HEK293 (cell line): ENCODE measurements at regions not wholly inside any gene's neighbourhood (a gene's known extent, or its start where the extent isn't known, plus 50 kb on each side); places are given as distances from the start of the nearest gene placed in this dataset.

Experiments used
- CTCF ChIA-PET: fragments of 350-600 bp; formaldehyde crosslinking; extraction: SDS; loops from one replicate; lab custom pipeline; 2021; ENCODE audit warnings: antibody characterized with exemption; lab: Yijun Ruan, JAX
- POLR2A ChIA-PET: fragments of 300-600 bp; formaldehyde crosslinking; extraction: SDS; loops from one replicate; lab custom pipeline; 2020; ENCODE audit warnings: antibody characterized with exemption, inconsistent platforms; lab: Yijun Ruan, JAX
- H3K27ac ChIP-seq: fragments of 200-500 bp; sonication (Bioruptor generic); 2 replicates; pipeline ENCODE4 v1.5.1; 2014; ENCODE audit warnings: low read depth, low read length, control low read depth, inconsistent platforms; ENCODE audit errors: extremely low read depth
- H3K36me3 ChIP-seq, 2 experiments: fragments of 200-500 bp in 1 of 2; sonication (Bioruptor generic) in 1 of 2; 1 replicate in 1 of 2; 2 replicates in 1 of 2; pipeline ENCODE4 v1.5.1; 2014 to 2017; ENCODE audit warnings: inconsistent platforms in 2 of 2, low read length in 2 of 2; ENCODE audit not compliant: control insufficient read depth in 2 of 2, insufficient read depth in 1 of 2
- H3K4me1 ChIP-seq: fragments of 200-500 bp; sonication (Bioruptor generic); 2 replicates; pipeline ENCODE4 v1.5.1; 2014; ENCODE audit warnings: mild to moderate bottlenecking, low read length, inconsistent platforms; ENCODE audit not compliant: control insufficient read depth, insufficient read depth
- H3K4me3 ChIP-seq: 2 replicates; pipeline ENCODE4 v1.5.1; 2011; ENCODE audit warnings: low read depth, mild to moderate bottlenecking, control low read depth, low read length, moderate library complexity
- H3K9me3 ChIP-seq: fragments of 200-500 bp; sonication (Bioruptor generic); 2 replicates; pipeline ENCODE4 v1.5.1; 2014; ENCODE audit warnings: low read depth, low read length, inconsistent platforms; ENCODE audit not compliant: control insufficient read depth, insufficient read depth
- ELK4 ChIP-seq: IDR thresholded peaks from 2 replicates; pipeline ENCODE4 v1.6.1; 2011; ENCODE audit warnings: mild to moderate bottlenecking, low read depth, low read length, borderline replicate concordance
- GLI4 ChIP-seq: fragments of 450-650 bp; formaldehyde crosslinking; IDR thresholded peaks from 2 replicates; pipeline ENCODE4 v1.5.1; 2016; ENCODE audit warnings: missing biosample characterization, missing genetic modification characterization
- KLF1 ChIP-seq: fragments of 450-650 bp; formaldehyde crosslinking; IDR thresholded peaks from 2 replicates; pipeline ENCODE4 v1.5.1; 2016; ENCODE audit warnings: missing biosample characterization, missing genetic modification characterization
- KLF8 ChIP-seq: fragments of 450-650 bp; formaldehyde crosslinking; IDR thresholded peaks from 2 replicates; pipeline ENCODE4 v1.5.1; 2016; ENCODE audit warnings: missing biosample characterization, missing genetic modification characterization
- YY1 ChIP-seq: fragments of 450-650 bp; formaldehyde crosslinking; IDR thresholded peaks from 2 replicates; pipeline ENCODE4 v1.5.1; 2018; ENCODE audit warnings: missing biosample characterization, missing genetic modification characterization
- ZBTB10 ChIP-seq: fragments of 450-650 bp; formaldehyde crosslinking; IDR thresholded peaks from 2 replicates; pipeline ENCODE4 v1.5.1; 2016; ENCODE audit warnings: missing biosample characterization, missing genetic modification characterization
- ZBTB48 ChIP-seq: fragments of 450-650 bp; formaldehyde crosslinking; IDR thresholded peaks from 2 replicates; pipeline ENCODE4 v1.5.1; 2016; ENCODE audit warnings: missing biosample characterization, missing genetic modification characterization
- ZNF19 ChIP-seq: fragments of 450-650 bp; formaldehyde crosslinking; IDR thresholded peaks from 2 replicates; pipeline ENCODE4; 2016; ENCODE audit warnings: missing biosample characterization, missing genetic modification characterization, low read depth
- ZNF211 ChIP-seq: fragments of 450-650 bp; formaldehyde crosslinking; IDR thresholded peaks from 2 replicates; pipeline ENCODE4 v1.5.1; 2016; ENCODE audit warnings: low read depth, missing biosample characterization, missing genetic modification characterization
- ZNF23 ChIP-seq: fragments of 450-650 bp; formaldehyde crosslinking; IDR thresholded peaks from 2 replicates; pipeline ENCODE4 v1.5.1; 2016; ENCODE audit warnings: missing biosample characterization, missing genetic modification characterization, borderline replicate concordance
- ZNF274 ChIP-seq, 2 experiments: fragments of 200-500 bp in 1 of 2; fragments of 450-650 bp in 1 of 2; sonication (Bioruptor generic) in 1 of 2; formaldehyde crosslinking in 1 of 2; IDR thresholded peaks; 2 replicates each; pipeline versions ENCODE4 v1.5.1 to v1.6.1; 2014 to 2016; ENCODE audit warnings: borderline replicate concordance in 1 of 2, inconsistent platforms in 1 of 2, low read length in 1 of 2, missing biosample characterization in 1 of 2, missing genetic modification characterization in 1 of 2
- ZNF280C ChIP-seq: fragments of 450-650 bp; formaldehyde crosslinking; IDR thresholded peaks from 2 replicates; pipeline ENCODE4 v1.5.1; 2016; ENCODE audit warnings: missing biosample characterization, missing genetic modification characterization
- ZNF394 ChIP-seq: fragments of 450-650 bp; formaldehyde crosslinking; IDR thresholded peaks from 2 replicates; pipeline ENCODE4 v1.5.1; 2016; ENCODE audit warnings: missing biosample characterization, missing genetic modification characterization, mild to moderate bottlenecking, moderate library complexity, borderline replicate concordance
- ZNF423 ChIP-seq: fragments of 450-650 bp; formaldehyde crosslinking; IDR thresholded peaks from 2 replicates; pipeline ENCODE4 v1.5.1; 2016; ENCODE audit warnings: missing biosample characterization, missing genetic modification characterization
- ZNF529 ChIP-seq: fragments of 450-650 bp; formaldehyde crosslinking; IDR thresholded peaks from 2 replicates; pipeline ENCODE4 v1.5.1; 2017; ENCODE audit warnings: missing genetic modification characterization, missing biosample characterization; ENCODE audit not compliant: insufficient replicate concordance
- ZNF530 ChIP-seq: fragments of 450-650 bp; formaldehyde crosslinking; IDR thresholded peaks from 2 replicates; pipeline ENCODE4 v1.5.1; 2016; ENCODE audit warnings: low read depth, missing biosample characterization, missing genetic modification characterization
- ZNF660 ChIP-seq: fragments of 450-650 bp; IDR thresholded peaks from 2 replicates; pipeline ENCODE4 v1.5.1; 2018; ENCODE audit warnings: missing biosample characterization, mild to moderate bottlenecking, missing genetic modification characterization
- ZNF701 ChIP-seq: fragments of 450-650 bp; formaldehyde crosslinking; IDR thresholded peaks from 2 replicates; pipeline ENCODE4 v1.5.1; 2016; ENCODE audit warnings: missing biosample characterization, missing genetic modification characterization
- ZSCAN23 ChIP-seq: fragments of 450-650 bp; formaldehyde crosslinking; IDR thresholded peaks from 2 replicates; pipeline ENCODE4 v1.5.1; 2016; ENCODE audit warnings: missing biosample characterization, missing genetic modification characterization
- ZSCAN30 ChIP-seq: fragments of 450-650 bp; IDR thresholded peaks from 2 replicates; pipeline ENCODE4 v1.5.1; 2018; ENCODE audit warnings: missing biosample characterization, mild to moderate bottlenecking, missing genetic modification characterization, moderate library complexity
- ZXDB ChIP-seq: fragments of 450-650 bp; formaldehyde crosslinking; IDR thresholded peaks from 2 replicates; pipeline ENCODE4 v1.5.1; 2016; ENCODE audit warnings: missing biosample characterization, missing genetic modification characterization

GRCh38 chr3:154943981-154944380 lies 136.1 kb upstream of the MME start:
- CTCF ChIA-PET = interaction anchor here (0.6 to 1.3 kb wide), 3 partner anchors 10 to 1057 kb away, joined by 3 to 4 read pairs (median 3); no protein-coding TSS in a partner anchor
- H3K9me3 ChIP-seq = no peaks in the 10 kb centered on the region
- POLR2A ChIA-PET = no interaction called here
- no peaks in the 10 kb centered on the region for H3K36me3 ChIP-seq
- no peak overlapping the region for H3K27ac ChIP-seq
- H3K4me3 ChIP-seq = no peak overlapping the region
- TF ChIP-seq ZNF23 (tag by site-specific recombination) (no peak), ELK4 (no peak), ZNF280C (no peak), KLF8 (no peak), ZSCAN23 (no peak), KLF1 (tag by site-specific recombination) (no peak), ZNF274 (IDR thresholded peaks at IDR 0.05; ENCODE audit: low read length) (no peak), ZNF274 (tag by site-specific recombination; IDR thresholded peaks at IDR 0.05; ENCODE audit: borderline replicate concordance) (no peak), ZNF701 (no peak), ZNF394 (tag by site-specific recombination) (no peak)
- no peaks in the 10 kb centered on the region for H3K4me1 ChIP-seq

- POLR2A ChIA-PET = no interaction called here
- TF ChIP-seq ZBTB48 (tag by site-specific recombination) = no peak
- TF ChIP-seq ZSCAN30 (tag by site-specific recombination) = no peak
- TF ChIP-seq ZNF423 (tag by site-specific recombination) = no peak
- no peak for TF ChIP-seq ZNF19 (tag by site-specific recombination)
- TF ChIP-seq ZNF211 (tag by site-specific recombination) = no peak
- no peak for TF ChIP-seq ZNF660 (tag by site-specific recombination)
- TF ChIP-seq YY1 (tag by site-specific recombination) = no peak
- TF ChIP-seq ZBTB10 (tag by site-specific recombination) = no peak
- TF ChIP-seq ZXDB = no peak
- TF ChIP-seq ZNF274 (IDR thresholded peaks at IDR 0.05; ENCODE audit: low read length) = no peak
- no peak for TF ChIP-seq ZNF274 (tag by site-specific recombination; IDR thresholded peaks at IDR 0.05; ENCODE audit: borderline replicate concordance)
- TF ChIP-seq ZNF530 = no peak
- TF ChIP-seq GLI4 = no peak
- TF ChIP-seq ZNF529 (tag by site-specific recombination) = no peak
- Histone ChIP-seq H3K36me3 (no peaks in the 10 kb centered on the region), H3K9me3 (no peaks in the 10 kb centered on the region), H3K4me1 (no peaks in the 10 kb centered on the region), H3K4me3 (no peak overlapping the region), H3K27ac (no peak overlapping the region)
- CTCF ChIA-PET = interaction anchor here (0.6 to 0.9 kb wide), 2 partner anchors 12 to 720 kb away, joined by 3 read pairs; no protein-coding TSS in a partner anchor
Observed at GRCh38 chr3:154942827-154943226, 137.3 kb upstream of the MME start.
